GM12878 (cell line): ENCODE measurements at regions not wholly inside any gene's neighbourhood (a gene's known extent, or its start where the extent isn't known, plus 50 kb on each side); places are given as distances from the start of the nearest gene placed in this dataset.
A peak's percentile ranks its signal among the peaks of the same experiment; 100 is the strongest.

ENCODE experiments used
- ATAC-seq: fragments of 200-7000 bp; cut with Tn5 transposase; 3 replicates; pipeline ENCODE4 v1.9.1; 2020; ENCODE audit warnings: mild to moderate bottlenecking, moderate library complexity
- BruUV-seq: library from RNA; stranded (reverse); fragments of 400-500 nt; replicated peaks from 2 replicates; lab custom pipeline; 2021; lab: Mats Ljungman, UMichigan
- CTCF ChIA-PET: fragments of 300-600 bp; sonication (Branson Sonifier 250); formaldehyde crosslinking; extraction: SDS; loops from one replicate; lab custom pipeline; 2021; ENCODE audit warnings: inconsistent platforms; lab: Yijun Ruan, JAX
- POLR2A ChIA-PET: fragments of 350-600 bp; formaldehyde crosslinking; extraction: SDS; loops from one replicate; lab custom pipeline; 2021; ENCODE audit warnings: inconsistent platforms; lab: Charles Lee
- RAD21 ChIA-PET: fragments of 300-600 bp; sonication (Branson Sonifier 250); formaldehyde crosslinking; loops from one replicate; lab custom pipeline; 2023; ENCODE audit warnings: antibody characterized with exemption; ENCODE audit not compliant: unreplicated experiment; lab: Charles Lee
- SMC1A ChIA-PET: fragments of 300-600 bp; sonication (Branson Sonifier 250); formaldehyde crosslinking; loops from one replicate; lab custom pipeline; 2023; ENCODE audit not compliant: unreplicated experiment, uncharacterized antibody; lab: Charles Lee
- DNase-seq: peaks from one replicate; pipeline ENCODE4 v3.0.0-alpha.2; 2011; ENCODE audit warnings: low read depth, low spot score
- FAIRE-seq: peaks from 3 replicates; lab custom pipeline; 2011; peaks lifted over from hg19 to GRCh38; lab: Jason Lieb, UNC
- H2AFZ ChIP-seq: 2 replicates; pipeline ENCODE4 v1.6.0; 2011; ENCODE audit warnings: low read depth, low read length, control low read depth; ENCODE audit not compliant: control insufficient read depth
- H3K27ac ChIP-seq: 2 replicates; pipeline ENCODE4 v1.5.1; 2011; ENCODE audit warnings: control low read depth; ENCODE audit not compliant: control insufficient read depth, insufficient read depth
- H3K27me3 ChIP-seq, 2 experiments: replicated peaks in 1 of 2; 2 replicates each; pipeline versions ENCODE4 v1.6.0 to v1.6.1; 2011; ENCODE audit warnings: low read length in 1 of 2; ENCODE audit not compliant: control insufficient read depth in 2 of 2, insufficient read depth in 2 of 2
- H3K36me3 ChIP-seq, 2 experiments: 2 replicates each; pipeline ENCODE4 v1.5.1; 2011; ENCODE audit warnings: low read length in 1 of 2; ENCODE audit not compliant: control insufficient read depth in 2 of 2, insufficient read depth in 2 of 2
- H3K4me1 ChIP-seq: 2 replicates; pipeline ENCODE4 v1.6.1; 2011; ENCODE audit warnings: mild to moderate bottlenecking, low read length, moderate library complexity, mixed read lengths; ENCODE audit not compliant: control insufficient read depth, insufficient read depth
- H3K4me2 ChIP-seq: 2 replicates; pipeline ENCODE4 v1.6.0; 2011; ENCODE audit warnings: control low read depth; ENCODE audit not compliant: control insufficient read depth, insufficient read depth
- H3K4me3 ChIP-seq: fragments of 200-600 bp; sonication (generic); 2 replicates; pipeline ENCODE4 v1.5.1; 2016
- H3K79me2 ChIP-seq: 2 replicates; pipeline ENCODE4 v1.6.0; 2011; ENCODE audit warnings: low read length; ENCODE audit not compliant: control insufficient read depth, insufficient read depth
- H3K9ac ChIP-seq: 2 replicates; pipeline ENCODE4 v1.8.0; 2011; ENCODE audit warnings: low read length, control low read depth, mixed read lengths; ENCODE audit not compliant: control insufficient read depth, insufficient read depth
- H3K9me3 ChIP-seq: replicated peaks from 3 replicates; pipeline ENCODE4 v1.5.1; 2011; ENCODE audit warnings: mild to moderate bottlenecking, low read length; ENCODE audit not compliant: control insufficient read depth, insufficient read depth
- H4K20me1 ChIP-seq: 2 replicates; pipeline ENCODE4 v1.6.0; 2011; ENCODE audit not compliant: control insufficient read depth, insufficient read depth
- E2F8 ChIP-seq: fragments of 450-650 bp; IDR thresholded peaks from 2 replicates; pipeline ENCODE4 v1.6.1; 2018; ENCODE audit warnings: mild to moderate bottlenecking, low read depth, moderate library complexity; ENCODE audit not compliant: partially characterized antibody
- E4F1 ChIP-seq: fragments of 450-650 bp; IDR thresholded peaks from 2 replicates; pipeline ENCODE4 v1.6.1; 2018; ENCODE audit warnings: borderline replicate concordance, mild to moderate bottlenecking; ENCODE audit not compliant: partially characterized antibody
- GATAD2B ChIP-seq: fragments of 450-650 bp; conservative IDR thresholded peaks from 2 replicates; pipeline ENCODE4 v1.6.1; 2017; ENCODE audit warnings: low read depth, mild to moderate bottlenecking, moderate library complexity
- HDGF ChIP-seq: fragments of 450-650 bp; IDR thresholded peaks from 2 replicates; pipeline ENCODE4 v1.6.1; 2016; ENCODE audit warnings: antibody characterized with exemption
- MEF2B ChIP-seq: fragments of 450-650 bp; IDR thresholded peaks from 2 replicates; pipeline ENCODE4 v1.6.1; 2018; ENCODE audit warnings: mild to moderate bottlenecking, moderate library complexity; ENCODE audit not compliant: partially characterized antibody, poor library complexity, severe bottlenecking
- NR2C2 ChIP-seq: IDR thresholded peaks from 2 replicates; pipeline ENCODE4 v1.6.1; 2011; ENCODE audit warnings: borderline replicate concordance, low read depth; ENCODE audit not compliant: control insufficient read depth, insufficient read length
- RCOR1 ChIP-seq: conservative IDR thresholded peaks from 2 replicates; pipeline ENCODE4 v1.6.1; 2012; ENCODE audit warnings: low read depth, low read length, improper control_type of control experiment
- RUNX3 ChIP-seq: IDR thresholded peaks from 2 replicates; pipeline ENCODE4 v1.6.1; 2012; ENCODE audit warnings: low read length, inconsistent platforms
- SIN3A ChIP-seq: IDR thresholded peaks from 2 replicates; pipeline ENCODE4 v1.6.1; 2012; ENCODE audit warnings: low read depth, low read length, improper control_type of control experiment
- SPI1 ChIP-seq: IDR thresholded peaks from 2 replicates; pipeline ENCODE4 v1.6.1; 2011; ENCODE audit warnings: low read depth, mild to moderate bottlenecking, low read length, moderate library complexity, borderline replicate concordance; ENCODE audit not compliant: insufficient read depth
- TCF3 ChIP-seq: IDR thresholded peaks from 2 replicates; pipeline ENCODE4 v1.6.1; 2012; ENCODE audit warnings: low read depth, mild to moderate bottlenecking, low read length, borderline replicate concordance; ENCODE audit not compliant: insufficient read depth
- ZNF207 ChIP-seq: fragments of 450-650 bp; IDR thresholded peaks from 2 replicates; pipeline ENCODE4 v1.6.1; 2014; ENCODE audit warnings: antibody characterized with exemption, mild to moderate bottlenecking, borderline replicate concordance
- ZNF384 ChIP-seq: IDR thresholded peaks from 2 replicates; pipeline ENCODE4 v1.6.1; 2012; ENCODE audit warnings: low read depth, mild to moderate bottlenecking, low read length, improper control_type of control experiment, borderline replicate concordance
- WGBS: methylation state at CpG from one replicate; pipeline ENCODE4 v1.1.6; 2016; ENCODE audit warnings: low lambda C conversion rate; ENCODE audit not compliant: insufficient replicate concordance, insufficient coverage; ENCODE audit errors: missing lambda C conversion rate; 5-methylcytosine and 5-hydroxymethylcytosine counted together
- in situ Hi-C: fragments of 300-500 bp; cut with MboI; formaldehyde crosslinking; loops from 9 replicates; pipeline ENCODE4 v1.14.3; 2018; ENCODE audit warnings: mixed read lengths
- intact Hi-C: fragments of 100-400 bp; cut with micrococcal nuclease; formaldehyde crosslinking; loops from one replicate; pipeline ENCODE4 v1.14.2; 2022; ENCODE audit not compliant: unreplicated experiment

GRCh38 chr3:35919160-35919559 lies 279.8 kb downstream of the ARPP21 start:
- FAIRE-seq = no peak
- WGBS = 0% methylated on average over 6 of the region's 6 CpGs
- peak; percentile 56 for ATAC-seq
- no peaks in the 10 kb centered on the region for H3K27me3 ChIP-seq
- ChIA-PET POLR2A (no interaction called here), SMC1A (no interaction called here), RAD21 (interaction anchor here (0.9 kb wide), 1 partner anchor 11 kb away, joined by 4 read pairs; no protein-coding TSS in a partner anchor), CTCF (no interaction called here)
- in situ Hi-C loops = no loop called here
- no peaks in the 10 kb centered on the region for H3K79me2 ChIP-seq
- no peak overlapping the region for H3K4me3 ChIP-seq
- H4K20me1 ChIP-seq = no peaks in the 10 kb centered on the region
- intact Hi-C loops = no loop called here
- no peak for DNase-seq
- no peak overlapping the region for H3K9ac ChIP-seq
- no peaks in the 10 kb centered on the region for H3K36me3 ChIP-seq
- H2AFZ ChIP-seq = no peak overlapping the region
- BruUV-seq = no TSS peak
- TF ChIP-seq GATAD2B (no peak), SPI1 (peak; percentile 40; the same call in 1 of the 2 replicates), MEF2B (peak; percentile 20)
- no peaks in the 10 kb centered on the region for H3K4me1 ChIP-seq
- no peak overlapping the region for H3K4me2 ChIP-seq
- H3K9me3 ChIP-seq = no peaks in the 10 kb centered on the region
- no peak overlapping the region for H3K27ac ChIP-seq

- no peaks in the 10 kb centered on the region for H3K9me3 ChIP-seq
- intact Hi-C loops = no loop called here
- no peaks in the 10 kb centered on the region for H3K36me3 ChIP-seq
- SMC1A ChIA-PET = interaction anchor here (1.2 to 1.7 kb wide), 3 partner anchors 12 to 33 kb away, joined by 3 to 10 read pairs (median 3); no protein-coding TSS in a partner anchor
- no peak overlapping the region for H3K9ac ChIP-seq
- no peak overlapping the region for H3K4me3 ChIP-seq
- in situ Hi-C loops = no loop called here
- POLR2A ChIA-PET = no interaction called here
- H3K4me1 ChIP-seq = no peaks in the 10 kb centered on the region
- CTCF ChIA-PET = interaction anchor here (2.6 kb wide), 1 partner anchor 13 kb away, joined by 11 read pairs; no protein-coding TSS in a partner anchor
- H3K4me2 ChIP-seq = no peak overlapping the region
- BruUV-seq = no TSS peak
- no peak overlapping the region for H3K27ac ChIP-seq
- RAD21 ChIA-PET = no interaction called here
- WGBS = 27% methylated on average over 4 of the region's 4 CpGs
- ATAC-seq (peak; percentile 38; the same call in 2 of the 3 replicates), FAIRE-seq (no peak), DNase-seq (no peak)
- H4K20me1 ChIP-seq = no peaks in the 10 kb centered on the region
- no peaks in the 10 kb centered on the region for H3K27me3 ChIP-seq
- no peak overlapping the region for H2AFZ ChIP-seq
- H3K79me2 ChIP-seq = no peaks in the 10 kb centered on the region
- TF ChIP-seq HDGF (no peak), SIN3A (no peak), RUNX3 (no peak), E2F8 (no peak), ZNF384 (no peak), NR2C2 (no peak), ZNF207 (no peak), TCF3 (no peak), E4F1 (no peak), RCOR1 (no peak)
Observed at GRCh38 chr3:35921718-35922117, 282.4 kb downstream of the ARPP21 start.
